Natural killer cell (primary cell): ENCODE measurements at regions not wholly inside any gene's neighbourhood (a gene's known extent, or its start where the extent isn't known, plus 50 kb on each side); places are given as distances from the start of the nearest gene placed in this dataset.

Experiments used
- ATAC-seq, 3 donors: fragments of 150-1000 bp in 2 of 3; fragments of 200-7000 bp in 1 of 3; cut with Tn5 transposase; 1 replicate in 1 of 3; 2 replicates in 2 of 3; pipeline ENCODE4 v1.10.0; 2021; ENCODE audit warnings: mild to moderate bottlenecking in 2 of 3, moderate library complexity in 2 of 3
- DNase-seq, 2 donors: peaks; one replicate each; pipeline versions ENCODE4 v3.0.0 to v3.0.0-alpha.2; 2013 to 2021; ENCODE audit warnings: mixed read lengths in 1 of 2
- H3K27ac ChIP-seq: one replicate; pipeline ENCODE4 v1.5.1; 2013; ENCODE audit warnings: mild to moderate bottlenecking, low read length
- H3K27me3 ChIP-seq: one replicate; pipeline ENCODE4 v1.6.1; 2013; ENCODE audit warnings: low read length; ENCODE audit not compliant: control insufficient read depth, insufficient read depth
- H3K36me3 ChIP-seq: one replicate; pipeline ENCODE4 v1.6.1; 2013; ENCODE audit warnings: low read length; ENCODE audit not compliant: control insufficient read depth, insufficient read depth
- H3K4me1 ChIP-seq: one replicate; pipeline ENCODE4 v1.6.1; 2013; ENCODE audit warnings: low read length; ENCODE audit not compliant: control insufficient read depth, insufficient read depth
- H3K4me3 ChIP-seq: one replicate; pipeline ENCODE4 v1.5.1; 2013; ENCODE audit warnings: low read length
- H3K9me3 ChIP-seq: one replicate; pipeline ENCODE4 v1.6.1; 2013; ENCODE audit warnings: low read length; ENCODE audit not compliant: control insufficient read depth, insufficient read depth
- H3K27ac Mint-ChIP-seq, 2 donors: one replicate each; pipeline ENCODE4 v1.8.0; 2022; ENCODE audit warnings: mild to moderate bottlenecking in 2 of 2, mixed read lengths in 2 of 2, moderate library complexity in 1 of 2
- H3K27me3 Mint-ChIP-seq, 2 donors: one replicate each; pipeline ENCODE4 v1.8.0; 2022; ENCODE audit warnings: low read depth in 2 of 2, mixed read lengths in 2 of 2
- H3K36me3 Mint-ChIP-seq: one replicate; pipeline ENCODE4 v1.8.0; 2022; ENCODE audit warnings: mixed read lengths
- H3K4me1 Mint-ChIP-seq, 2 donors: one replicate each; pipeline ENCODE4 v1.8.0; 2022; ENCODE audit warnings: mixed read lengths in 2 of 2
- H3K4me3 Mint-ChIP-seq: one replicate; pipeline ENCODE4 v1.8.0; 2022; ENCODE audit warnings: mild to moderate bottlenecking, moderate library complexity, mixed read lengths
- H3K9me3 Mint-ChIP-seq, 2 donors: one replicate each; pipeline ENCODE4 v1.8.0; 2022; ENCODE audit warnings: mixed read lengths in 2 of 2
- WGBS: methylation state at CpG from one replicate; pipeline ENCODE4 v1.1.7; 2013; ENCODE audit warnings: missing lambda C conversion rate; ENCODE audit not compliant: insufficient coverage; 5-methylcytosine and 5-hydroxymethylcytosine counted together
- intact Hi-C: fragments of 100-400 bp; cut with micrococcal nuclease; formaldehyde crosslinking; loops from one replicate; pipeline ENCODE4 v1.14.2; 2022
- TF ChIP-seq, protein P1 (sequence below): fragments of 200-600 bp; IDR thresholded peaks from one replicate; pipeline ENCODE4 v1.8.0; 2022; ENCODE audit warnings: antibody characterized with exemption

DNA sequence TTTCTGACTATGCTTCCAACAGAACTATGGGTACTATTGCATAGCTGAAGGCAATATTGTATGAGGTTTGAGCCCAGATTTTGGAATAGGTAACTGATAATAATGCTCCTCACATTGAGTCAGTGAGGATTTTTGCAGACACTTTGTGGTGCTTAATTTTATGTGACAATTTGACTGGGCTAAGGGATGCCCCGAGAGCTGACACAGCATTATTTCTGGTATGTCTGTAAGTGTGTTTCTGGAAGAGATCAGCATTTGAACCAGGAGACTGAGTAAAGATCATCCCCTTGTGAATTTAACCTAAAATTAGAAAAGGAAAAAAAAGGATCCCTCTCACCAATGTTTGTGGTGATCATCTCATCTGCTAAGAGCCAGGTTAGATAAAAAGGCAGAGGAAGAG is 404.9 kb downstream of the AEBP2 start:
- 100% methylated on average over 1 of the region's 1 CpG for WGBS
- Histone ChIP-seq H3K27me3 (no peaks in the 10 kb centered on the region), H3K9me3 (no peaks in the 10 kb centered on the region), H3K27ac (no peak overlapping the region), H3K4me1 (no peaks in the 10 kb centered on the region), H3K36me3 (no peaks in the 10 kb centered on the region), H3K4me3 (no peak overlapping the region)
- DNase-seq (no peak), ATAC-seq (no peak)
- TF ChIP-seq, protein P1, sequence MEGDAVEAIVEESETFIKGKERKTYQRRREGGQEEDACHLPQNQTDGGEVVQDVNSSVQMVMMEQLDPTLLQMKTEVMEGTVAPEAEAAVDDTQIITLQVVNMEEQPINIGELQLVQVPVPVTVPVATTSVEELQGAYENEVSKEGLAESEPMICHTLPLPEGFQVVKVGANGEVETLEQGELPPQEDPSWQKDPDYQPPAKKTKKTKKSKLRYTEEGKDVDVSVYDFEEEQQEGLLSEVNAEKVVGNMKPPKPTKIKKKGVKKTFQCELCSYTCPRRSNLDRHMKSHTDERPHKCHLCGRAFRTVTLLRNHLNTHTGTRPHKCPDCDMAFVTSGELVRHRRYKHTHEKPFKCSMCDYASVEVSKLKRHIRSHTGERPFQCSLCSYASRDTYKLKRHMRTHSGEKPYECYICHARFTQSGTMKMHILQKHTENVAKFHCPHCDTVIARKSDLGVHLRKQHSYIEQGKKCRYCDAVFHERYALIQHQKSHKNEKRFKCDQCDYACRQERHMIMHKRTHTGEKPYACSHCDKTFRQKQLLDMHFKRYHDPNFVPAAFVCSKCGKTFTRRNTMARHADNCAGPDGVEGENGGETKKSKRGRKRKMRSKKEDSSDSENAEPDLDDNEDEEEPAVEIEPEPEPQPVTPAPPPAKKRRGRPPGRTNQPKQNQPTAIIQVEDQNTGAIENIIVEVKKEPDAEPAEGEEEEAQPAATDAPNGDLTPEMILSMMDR: no peak
- Mint-ChIP-seq H3K4me1 (no peaks in the 10 kb centered on the region), H3K4me3 (no peak overlapping the region), H3K27me3 (peaks cover 0 to 18% of the 10 kb centered on the region in 2 donors), H3K27ac (no peak overlapping the region), H3K36me3 (no peaks in the 10 kb centered on the region), H3K9me3 (no peaks in the 10 kb centered on the region)
- intact Hi-C loops: no loop called here

DNA sequence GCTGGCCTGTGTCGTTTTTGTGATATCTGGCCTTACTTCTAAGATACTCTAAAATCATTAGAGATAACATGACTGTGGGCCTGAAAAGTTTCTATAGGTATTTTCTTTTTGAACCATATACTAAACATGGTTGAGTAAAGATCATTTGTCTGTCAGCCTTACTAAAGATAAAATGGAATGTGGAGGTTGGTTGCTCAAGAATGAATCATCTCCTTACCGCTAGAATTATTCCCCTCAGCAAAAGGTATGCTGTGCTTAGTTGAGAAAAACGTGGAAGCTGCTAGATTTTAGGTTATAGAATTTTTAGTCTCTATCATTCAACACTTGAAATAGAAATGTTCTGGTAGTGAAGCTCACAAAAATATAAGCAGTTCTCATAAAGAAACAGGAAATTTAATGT is 407.3 kb downstream of the AEBP2 start:
- intact Hi-C loops: no loop called here
- Histone ChIP-seq H3K27ac (no peak overlapping the region), H3K9me3 (no peaks in the 10 kb centered on the region), H3K4me3 (no peak overlapping the region), H3K27me3 (no peaks in the 10 kb centered on the region), H3K4me1 (no peaks in the 10 kb centered on the region), H3K36me3 (no peaks in the 10 kb centered on the region)
- H3K27ac Mint-ChIP-seq: no peak overlapping the region
- DNase-seq: no peak
- ATAC-seq: no peak
- H3K27me3 Mint-ChIP-seq: peaks cover 0 to 10% of the 10 kb centered on the region in 2 donors
- TF ChIP-seq, protein P1: no peak
- WGBS: no CpG with 5 or more reads among the region's 3 CpGs
- H3K9me3 Mint-ChIP-seq: no peaks in the 10 kb centered on the region
- H3K4me1 Mint-ChIP-seq: no peaks in the 10 kb centered on the region
- H3K4me3 Mint-ChIP-seq: no peak overlapping the region
- no peaks in the 10 kb centered on the region for H3K36me3 Mint-ChIP-seq

DNA sequence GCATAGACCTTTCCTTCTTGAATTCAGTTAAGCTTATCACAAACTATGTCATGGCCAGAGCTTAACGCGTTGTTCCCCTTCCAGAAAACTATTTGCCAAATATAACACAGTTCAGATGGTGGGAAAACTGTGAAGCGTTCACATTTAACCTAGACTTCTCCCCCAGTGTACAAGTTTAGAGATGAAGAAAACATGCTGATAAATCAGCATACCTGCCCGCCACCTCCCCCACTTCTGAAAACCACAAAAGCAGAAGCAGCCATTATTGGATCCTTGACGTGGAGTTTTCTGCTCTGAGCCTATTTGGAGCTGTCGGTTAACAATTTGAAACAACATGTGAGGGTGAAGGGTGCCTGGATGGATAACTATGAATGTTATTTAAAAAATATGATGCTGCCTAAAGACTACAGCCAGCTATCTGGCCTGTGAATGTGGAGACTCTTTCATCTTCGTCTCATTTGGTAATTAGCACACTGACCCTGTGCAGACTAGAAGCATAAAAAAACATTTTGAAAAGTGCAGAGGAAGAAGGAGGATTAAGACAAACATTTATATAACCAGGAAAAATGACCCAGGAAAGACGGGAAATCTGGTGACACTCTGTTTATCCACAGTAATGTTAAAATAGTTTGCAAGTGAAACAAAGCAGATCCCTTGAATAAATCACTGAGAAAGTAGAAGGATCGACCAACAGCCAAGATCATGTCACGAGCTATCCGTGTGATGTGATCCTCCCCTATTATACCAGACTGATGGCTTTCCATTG is 408.2 kb downstream of the AEBP2 start:
- H3K4me3 Mint-ChIP-seq: no peak overlapping the region

More for the DNA sequence above, 408.2 kb downstream of the AEBP2 start:
- H3K27me3 Mint-ChIP-seq: peaks cover 0 to 9% of the 10 kb centered on the region in 2 donors
- H3K9me3 Mint-ChIP-seq: no peaks in the 10 kb centered on the region
- H3K36me3 Mint-ChIP-seq: no peaks in the 10 kb centered on the region
- no peaks in the 10 kb centered on the region for H3K4me1 Mint-ChIP-seq
- H3K4me1 ChIP-seq: no peaks in the 10 kb centered on the region
- H3K9me3 ChIP-seq: no peaks in the 10 kb centered on the region
- 36% methylated on average over 10 of the region's 11 CpGs for WGBS
- no peak overlapping the region for H3K27ac Mint-ChIP-seq
- H3K36me3 ChIP-seq: no peaks in the 10 kb centered on the region
- H3K27ac ChIP-seq: no peak overlapping the region
- TF ChIP-seq, protein P1: no peak
- ATAC-seq (no peak), DNase-seq (no peak)
- H3K27me3 ChIP-seq: no peaks in the 10 kb centered on the region
- H3K4me3 ChIP-seq: no peak overlapping the region
- intact Hi-C loops: no loop called here
